ENCODE measurements at regions not wholly inside any gene's neighbourhood (a gene's known extent, or its start where the extent isn't known, plus 50 kb on each side); places are given as distances from the start of the nearest gene placed in this dataset.

GRCh38 chr11:70001246-70001645, 76.9 kb upstream of the ANO1 start:
- DNase-seq: no peak

DNA sequence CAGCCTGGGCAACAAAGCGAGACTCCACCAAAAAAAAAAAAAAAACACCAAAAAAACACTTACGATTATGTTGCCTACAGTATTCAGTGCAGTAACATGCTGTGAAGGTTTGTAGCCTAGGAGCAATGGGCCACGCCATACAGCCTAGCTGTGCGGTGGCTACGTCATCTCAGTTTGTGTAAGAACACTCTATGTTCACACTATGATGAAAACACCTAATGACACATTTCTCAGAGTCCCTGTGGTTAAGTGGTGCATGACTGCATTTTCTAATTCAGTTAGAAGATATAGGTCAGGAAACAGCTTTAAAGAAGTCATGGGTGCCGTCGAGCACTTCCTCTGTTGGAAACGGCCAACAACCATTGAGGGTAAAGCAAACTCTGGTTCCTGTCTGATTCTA, 75.7 kb upstream of the ANO1 start:
- no peak for DNase-seq

DNA sequence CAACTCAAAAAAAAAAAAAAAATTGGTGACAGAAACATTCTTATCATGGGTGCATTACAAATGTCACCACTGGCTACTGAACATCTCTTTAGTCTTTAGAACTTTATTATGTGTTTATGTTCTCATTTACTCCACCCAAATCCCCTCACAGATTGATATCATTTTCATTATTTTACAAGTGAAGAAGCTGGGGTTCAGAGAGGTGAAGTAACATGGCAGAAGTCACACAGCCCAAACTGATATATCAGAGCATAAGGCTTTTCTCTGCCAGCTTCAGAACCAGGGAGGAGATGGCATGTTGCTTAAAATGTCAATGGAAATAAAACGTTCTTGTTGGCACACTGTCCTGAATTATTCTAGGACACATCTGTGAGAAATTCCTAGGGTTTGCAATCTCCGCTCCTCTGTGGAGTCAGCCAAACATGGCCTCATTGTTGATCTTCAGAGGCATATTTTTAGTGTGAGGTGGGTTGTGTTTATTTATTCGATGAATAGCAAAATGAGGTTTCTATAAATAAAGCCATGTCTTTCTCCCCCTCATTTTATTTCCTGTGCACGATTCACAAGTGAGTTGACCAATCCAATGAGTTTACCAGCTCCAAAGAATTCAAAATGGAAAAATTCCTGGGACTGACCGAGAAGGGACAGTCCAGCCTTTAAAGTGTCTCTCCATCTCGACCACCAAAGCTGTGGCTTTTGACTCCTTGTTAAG, 72.9 kb upstream of the ANO1 start:
- DNase-seq: no peak

DNA sequence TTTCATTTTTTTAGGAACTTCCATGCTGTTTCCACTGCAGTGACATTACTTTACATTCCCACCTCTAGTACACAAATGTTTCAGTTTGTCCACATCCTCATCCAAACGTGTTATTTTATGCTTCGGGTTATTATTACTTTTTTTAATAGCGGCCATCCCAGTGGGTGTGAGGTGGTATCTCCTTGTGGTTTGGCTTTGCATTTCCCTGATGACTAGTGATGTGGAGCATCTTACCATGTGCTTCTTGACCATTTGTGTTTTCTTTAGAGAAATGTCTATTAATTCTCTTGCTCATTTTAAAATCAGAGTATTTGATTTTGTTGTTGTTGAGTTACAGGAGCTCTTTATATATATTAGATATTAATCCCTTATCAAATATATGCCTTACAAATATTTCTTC, 70.3 kb upstream of the ANO1 start:
- no peak for DNase-seq

DNA sequence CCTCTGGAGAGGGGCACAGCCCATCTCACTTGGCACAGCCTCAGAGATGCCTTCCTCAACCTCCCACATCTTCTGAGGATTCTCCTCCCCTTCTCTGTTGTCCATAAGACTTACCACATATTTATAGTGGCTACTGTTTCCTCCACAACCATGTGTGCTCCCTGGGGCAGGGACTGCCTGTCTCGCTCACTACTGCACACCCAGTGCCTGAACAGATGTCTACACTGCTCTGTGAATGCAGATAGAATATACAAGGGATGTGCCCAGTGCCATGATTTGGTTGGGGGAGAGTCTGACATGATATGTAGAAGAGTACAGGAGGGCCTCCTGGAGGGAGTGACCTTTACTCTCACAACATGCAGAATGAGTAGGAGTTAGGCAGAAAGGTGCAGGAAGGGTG, 67.3 kb upstream of the ANO1 start:
- DNase-seq: no peak

DNA sequence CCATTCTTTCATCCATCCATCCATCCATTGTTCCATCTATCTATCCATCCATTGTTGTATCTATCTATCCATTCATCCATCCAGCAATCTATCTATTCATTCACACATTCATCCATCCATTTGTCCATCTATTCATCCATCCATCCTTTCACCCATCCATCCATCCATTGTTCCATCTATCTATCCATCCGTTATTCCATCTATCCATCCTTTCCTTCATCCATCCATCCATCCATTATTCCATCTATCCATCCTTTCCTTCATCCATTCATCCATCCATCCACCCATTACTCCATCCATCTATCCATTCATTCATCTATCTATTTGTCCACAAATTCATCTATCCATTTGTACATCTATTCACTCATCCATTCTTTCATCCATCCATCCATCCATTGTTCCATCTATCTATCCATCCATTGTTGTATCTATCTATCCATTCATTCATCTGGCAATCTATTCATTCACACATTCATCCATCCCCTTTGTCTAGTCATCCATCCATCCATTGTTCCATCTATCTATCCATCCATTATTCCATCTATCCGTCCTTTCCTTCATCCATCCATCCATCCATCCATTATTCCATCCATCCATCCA, 65.9 kb upstream of the ANO1 start:
- DNase-seq: no peak

- DNase-seq: no peak
These were observed 63.8 kb upstream of the ANO1 start for GRCh38 chr11:70014291-70014690.

DNA sequence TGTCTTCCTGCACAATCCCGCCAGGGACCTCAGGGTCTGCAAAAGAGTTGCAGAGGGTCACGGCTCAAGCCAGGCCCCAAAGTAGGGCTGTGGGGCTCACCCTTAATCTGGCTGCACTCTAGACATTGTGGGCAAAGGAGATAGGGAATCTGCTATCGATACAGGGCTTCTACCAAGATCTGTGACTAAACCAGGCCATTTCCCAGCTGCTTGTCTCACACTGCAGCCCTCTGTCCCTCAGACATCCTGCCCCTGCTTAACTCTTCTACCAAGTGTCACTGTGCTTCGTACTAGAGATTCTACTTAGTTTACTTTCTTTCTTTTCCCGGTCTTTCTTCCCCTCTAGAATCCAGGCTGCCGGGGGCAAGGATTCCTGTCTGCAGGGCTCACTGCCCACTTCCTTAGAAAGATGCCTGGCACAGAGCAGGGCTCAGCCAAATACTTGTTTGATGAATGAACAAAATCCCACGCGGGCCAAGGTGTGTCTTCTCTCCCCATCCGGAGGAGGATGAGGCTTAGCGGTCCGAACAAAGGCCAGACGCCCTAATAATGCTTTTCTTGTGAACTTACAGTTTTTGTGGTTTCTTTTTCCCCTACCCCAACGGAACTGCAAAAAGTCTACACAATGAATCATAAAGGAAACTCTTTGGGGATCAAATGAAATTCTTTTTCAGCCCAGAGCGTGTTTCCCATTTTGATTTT, 61.3 kb upstream of the ANO1 start:
- no peak for DNase-seq

DNA sequence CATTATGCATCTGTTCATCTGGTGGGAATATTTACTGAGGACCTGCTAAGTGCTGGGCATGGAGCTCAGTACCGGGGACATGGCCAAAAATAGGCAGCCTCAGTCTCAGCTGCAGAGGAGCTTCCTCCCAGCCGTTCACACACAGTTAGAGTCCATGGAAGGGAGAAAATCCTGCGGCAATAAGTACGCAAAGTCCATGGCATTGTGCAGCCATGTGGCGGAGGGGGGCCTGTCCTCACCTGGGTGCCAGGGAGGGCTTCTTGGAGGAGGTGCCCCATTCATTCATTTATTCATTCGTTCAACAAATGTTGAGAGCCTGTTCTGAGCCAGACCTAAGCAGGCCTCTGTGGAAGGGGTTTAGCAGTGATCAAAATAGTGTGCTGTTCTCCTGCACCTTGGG, 59.3 kb upstream of the ANO1 start:
- no peak for DNase-seq

- DNase-seq: no peak
These were observed 58.5 kb upstream of the ANO1 start for GRCh38 chr11:70019576-70020011.

DNA sequence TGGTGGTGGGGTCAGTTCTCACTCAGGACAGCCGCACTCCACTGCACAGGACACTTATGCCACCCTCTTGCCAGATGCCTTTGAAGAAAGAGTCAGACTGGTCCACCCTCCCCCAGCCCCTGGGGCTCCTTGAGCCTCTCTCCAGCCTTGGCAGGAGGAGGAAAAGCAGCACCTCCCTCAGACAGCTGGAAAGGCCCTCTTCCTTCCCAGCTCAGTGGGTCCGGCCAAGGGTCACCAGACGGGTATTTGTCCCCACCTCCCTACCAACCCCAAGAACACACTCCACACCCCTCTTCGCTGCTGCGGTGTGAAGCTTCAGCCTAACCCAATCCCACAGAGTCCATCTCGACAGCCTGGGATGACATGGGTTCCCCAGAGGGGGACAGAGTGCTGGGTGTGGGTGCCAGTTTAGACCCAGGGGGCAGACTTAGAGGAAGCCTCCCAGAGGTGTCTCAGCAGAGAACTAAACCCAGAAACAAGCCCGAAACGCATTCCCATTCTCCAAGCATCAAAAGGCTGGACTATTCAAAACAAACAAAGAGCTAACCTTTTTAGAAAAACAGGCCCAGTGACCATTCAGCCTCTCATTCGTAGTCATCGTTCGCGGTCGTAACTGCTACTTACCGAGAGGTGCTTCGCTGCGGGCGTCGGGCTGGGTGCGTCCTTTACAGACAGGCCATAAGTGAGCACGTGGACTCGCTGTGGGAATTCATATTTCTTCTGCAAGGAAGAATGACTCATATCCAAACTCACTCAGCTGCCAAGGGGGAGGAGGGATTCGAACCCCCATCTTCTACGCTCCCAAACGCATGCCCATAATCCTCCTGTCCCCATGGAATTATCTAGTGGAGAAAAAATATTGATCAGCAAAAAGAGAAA, 57.5 kb upstream of the ANO1 start:
- no peak for DNase-seq

- DNase-seq: no peak
These were observed 56.5 kb upstream of the ANO1 start for GRCh38 chr11:70021586-70021985.

- DNase-seq: no peak
These were observed 53.9 kb upstream of the ANO1 start for GRCh38 chr11:70024036-70024772.

DNA sequence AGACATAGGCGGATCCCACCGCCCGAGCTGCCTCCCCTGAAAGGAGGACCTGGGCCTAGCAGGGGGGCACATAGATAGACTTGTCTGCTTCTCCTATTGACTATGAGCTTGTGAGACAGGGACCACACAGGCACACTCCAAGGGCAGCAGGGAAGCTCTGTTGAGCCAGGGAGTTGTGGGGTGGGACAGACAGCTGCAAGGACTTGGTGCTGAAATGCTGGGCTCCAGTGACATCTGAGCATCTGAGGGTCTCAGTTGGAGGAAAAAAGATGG, 53.4 kb upstream of the ANO1 start:
- DNase-seq: no peak

DNA sequence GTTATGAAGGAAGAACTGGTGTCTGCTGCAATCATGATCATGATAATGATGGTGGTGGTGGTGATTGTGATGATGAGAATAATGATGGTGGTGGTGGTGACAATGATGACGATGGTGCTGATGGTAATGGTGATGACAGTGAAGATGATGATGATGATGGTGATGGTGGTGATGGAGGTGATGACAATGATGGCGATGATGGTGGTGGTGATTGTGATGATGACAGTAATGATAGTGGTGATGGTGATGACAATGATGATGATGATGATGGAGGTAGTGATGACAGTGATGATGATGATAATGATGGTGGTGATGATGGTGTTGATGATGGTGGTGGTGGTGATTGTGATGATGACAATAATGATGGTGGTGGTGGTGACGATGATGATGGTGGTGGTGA, 52.8 kb upstream of the ANO1 start:
- no peak for DNase-seq

DNA sequence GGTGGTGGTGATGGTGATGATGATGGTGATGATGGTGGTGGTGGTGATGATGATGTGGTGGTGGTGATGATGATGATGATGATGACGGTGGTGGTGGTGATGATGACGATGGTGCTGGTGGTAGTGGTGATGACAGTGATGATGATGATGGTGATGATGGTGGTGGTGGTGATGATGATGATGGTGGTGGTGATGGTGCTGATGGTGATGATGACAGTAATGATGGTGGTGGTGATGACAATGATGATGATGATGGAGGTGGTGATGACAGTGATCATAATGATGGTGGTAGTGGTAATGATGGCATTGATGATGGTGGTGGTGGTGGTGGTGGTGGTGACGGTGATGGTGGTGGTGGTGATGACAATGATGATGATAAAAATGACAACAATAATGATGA, 52.1 kb upstream of the ANO1 start:
- no peak for DNase-seq

- DNase-seq: no peak
These were observed 51.4 kb upstream of the ANO1 start for GRCh38 chr11:70026726-70027125.

- DNase-seq: no peak
These were observed 50.7 kb upstream of the ANO1 start for GRCh38 chr11:70027451-70027850.

DNA sequence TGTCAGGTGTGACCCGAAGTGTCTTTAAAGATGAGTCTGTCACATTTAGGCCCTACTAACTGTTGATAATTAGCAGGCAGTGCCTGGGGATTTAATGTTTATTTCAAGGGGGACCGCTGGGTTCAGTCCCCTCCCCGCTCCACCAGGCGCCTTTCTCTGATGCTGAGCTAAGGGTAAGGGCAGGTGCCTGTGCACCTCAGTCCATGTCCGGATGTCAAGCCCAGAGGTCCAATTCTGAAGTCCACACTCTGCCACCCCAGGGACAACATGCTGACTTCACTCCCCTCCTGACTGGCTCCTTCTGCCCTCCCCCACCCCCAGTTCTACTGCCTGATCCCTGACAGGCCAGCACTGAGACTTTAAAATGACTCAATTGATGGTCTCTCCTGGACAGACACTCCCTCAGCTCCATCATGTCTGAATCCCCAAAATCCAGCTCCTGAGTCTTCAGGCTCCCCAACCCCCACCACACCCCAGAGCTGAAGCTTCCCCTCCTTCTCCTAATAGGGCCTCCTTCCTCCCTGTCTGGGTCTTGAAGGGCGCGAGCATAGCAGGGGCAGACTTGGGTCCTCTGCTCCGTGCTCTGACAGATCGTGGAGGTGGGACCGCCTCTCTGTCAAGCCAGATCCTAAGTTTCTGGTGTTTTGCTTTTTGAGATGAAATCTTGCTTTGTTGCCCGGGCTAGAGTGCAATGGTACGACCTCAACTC, 49.8 kb upstream of the ANO1 start:
- no peak for DNase-seq
